ENCODE measurements at regions not wholly inside any gene's neighbourhood (a gene's known extent, or its start where the extent isn't known, plus 50 kb on each side); places are given as distances from the start of the nearest gene placed in this dataset.
"Not testable (repeated sequence)": the region's sequence is repeated elsewhere in the genome, so short reads cannot be mapped to it uniquely, and the experiment has no call there.

DNA sequence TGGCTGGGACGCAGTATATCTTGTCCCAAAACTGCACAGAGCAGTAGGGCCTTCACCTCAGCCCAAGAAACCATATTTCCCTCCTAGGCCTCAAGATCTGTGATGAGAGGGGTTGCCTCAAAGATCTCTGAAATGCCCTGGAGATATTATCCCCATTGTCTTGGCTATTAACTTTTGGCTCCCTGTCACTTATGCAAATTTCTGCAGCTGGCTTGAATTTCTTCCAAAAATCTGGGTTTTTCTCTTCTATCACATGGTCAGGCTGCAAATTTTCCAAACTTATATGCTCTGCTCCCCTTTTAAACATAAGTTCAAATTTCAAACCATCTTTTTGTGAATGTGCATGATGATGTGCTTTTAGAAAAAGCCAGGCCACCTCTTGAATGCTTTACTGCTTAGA is 809.2 kb upstream of the CDH18 start:
- TF ChIP-seq EZH2 (IDR thresholded peaks at IDR 0.05; ENCODE audit: insufficient read depth, poor library complexity, severe bottlenecking); EZH2phosphoT487 (IDR thresholded peaks at IDR 0.05; ENCODE audit: insufficient read depth, low read depth): not testable (repeated sequence)
